GM19043 (cell line): ENCODE measurements at regions not wholly inside any gene's neighbourhood (a gene's known extent, or its start where the extent isn't known, plus 50 kb on each side); places are given as distances from the start of the nearest gene placed in this dataset.

Experiments used
- ATAC-seq: cut with Tn5 transposase; IDR thresholded peaks from one replicate; pipeline ENCODE4 v1.9.1; 2021; ENCODE audit warnings: low read depth; ENCODE audit not compliant: unreplicated experiment

DNA sequence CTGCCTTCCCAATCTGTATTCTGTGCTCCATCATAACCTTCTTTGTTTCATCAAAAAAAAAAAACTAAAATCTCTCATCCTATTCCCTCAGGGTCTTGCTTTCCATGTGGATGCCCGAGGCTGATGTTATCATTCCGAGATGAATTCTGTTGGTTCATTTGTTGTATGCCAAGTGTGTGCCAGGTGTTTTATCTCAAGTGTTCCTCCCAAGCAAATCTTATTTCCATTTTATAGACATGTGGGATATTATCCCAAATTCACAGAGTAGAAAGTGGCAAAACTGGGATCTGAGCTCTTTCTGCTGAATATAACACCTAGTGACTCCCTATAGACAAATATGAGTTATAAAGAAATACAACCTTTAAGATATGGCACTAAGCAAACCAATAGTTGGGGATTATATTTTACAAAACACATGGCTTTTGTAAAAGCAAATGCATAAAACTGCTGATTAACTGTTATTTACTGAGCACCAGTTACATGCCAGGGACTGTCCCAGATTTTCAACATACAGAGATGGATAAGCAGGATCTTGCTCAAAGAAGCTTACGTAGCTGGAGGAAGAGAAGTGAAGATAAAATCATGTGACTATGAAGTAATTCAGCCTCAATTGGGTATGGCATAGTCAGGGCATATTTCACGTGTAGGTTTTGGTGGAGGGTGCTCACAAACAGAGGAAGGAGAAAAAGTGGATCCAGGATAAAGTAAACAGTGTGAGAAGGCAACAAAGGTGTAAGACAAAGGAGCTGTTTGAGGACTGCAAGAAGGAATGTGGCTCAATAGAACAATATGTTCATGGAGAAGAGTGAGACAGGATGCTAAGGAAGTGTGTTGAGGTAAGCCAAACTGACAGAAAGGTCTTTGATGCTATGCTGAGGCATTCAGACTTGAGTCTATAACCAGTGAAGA, 143.3 kb upstream of the ADAMTSL1 start:
- no peak for ATAC-seq

DNA sequence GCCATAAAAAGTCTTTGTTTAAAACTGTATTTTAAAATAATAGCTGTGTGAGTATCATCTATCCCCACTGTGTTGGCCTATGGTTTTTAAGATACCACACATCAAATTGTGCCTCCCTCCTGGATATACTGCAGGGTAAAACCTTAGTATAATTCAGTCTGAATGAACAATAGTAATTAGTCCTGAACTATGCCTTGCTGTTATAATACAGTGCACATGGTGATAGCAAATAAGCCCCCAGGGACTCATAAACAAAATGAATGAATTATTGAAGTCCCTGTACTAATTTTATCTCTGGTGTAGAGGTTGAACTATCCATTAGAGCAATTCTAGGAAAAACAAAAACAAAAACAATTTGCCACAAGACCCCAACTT, 142.7 kb upstream of the ADAMTSL1 start:
- no peak for ATAC-seq

DNA sequence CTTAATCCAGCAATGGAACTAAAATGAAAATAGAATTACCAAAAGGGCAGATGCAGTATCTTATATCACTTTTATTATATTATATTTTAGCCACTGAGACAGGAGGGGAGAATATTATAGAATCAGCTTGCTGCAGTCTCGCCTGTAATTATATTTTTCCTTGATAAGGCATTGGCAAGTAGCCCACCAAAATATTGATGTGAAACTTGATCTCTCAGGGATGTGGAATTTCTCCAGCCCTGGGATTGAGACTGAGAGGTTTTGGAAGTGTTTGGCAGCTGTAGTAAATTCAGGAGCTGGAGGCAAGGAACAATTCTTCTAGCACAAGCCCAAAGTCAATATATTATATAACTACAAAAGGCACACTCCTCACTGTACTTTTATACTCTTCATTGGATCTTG, 142.1 kb upstream of the ADAMTSL1 start:
- no peak for ATAC-seq

DNA sequence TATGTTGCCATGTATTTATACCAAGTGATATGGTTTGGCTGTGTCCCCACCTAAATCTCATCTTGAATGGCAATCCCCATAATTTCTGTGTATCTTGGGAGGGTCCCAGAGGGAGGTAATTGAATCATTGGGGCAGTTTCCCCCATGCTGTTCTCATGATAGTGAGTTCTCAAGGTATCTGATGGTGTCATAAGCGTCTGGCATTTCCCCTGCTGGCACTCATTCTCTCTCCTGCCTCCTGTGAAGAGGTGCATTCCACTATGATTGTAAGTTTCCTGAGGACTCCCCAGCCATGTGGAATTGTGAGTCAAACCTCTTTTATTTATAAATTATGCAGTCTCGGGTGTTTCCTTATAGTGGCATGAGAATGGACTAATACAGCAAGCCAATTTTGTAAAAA, 140.8 kb upstream of the ADAMTSL1 start:
- no peak for ATAC-seq

DNA sequence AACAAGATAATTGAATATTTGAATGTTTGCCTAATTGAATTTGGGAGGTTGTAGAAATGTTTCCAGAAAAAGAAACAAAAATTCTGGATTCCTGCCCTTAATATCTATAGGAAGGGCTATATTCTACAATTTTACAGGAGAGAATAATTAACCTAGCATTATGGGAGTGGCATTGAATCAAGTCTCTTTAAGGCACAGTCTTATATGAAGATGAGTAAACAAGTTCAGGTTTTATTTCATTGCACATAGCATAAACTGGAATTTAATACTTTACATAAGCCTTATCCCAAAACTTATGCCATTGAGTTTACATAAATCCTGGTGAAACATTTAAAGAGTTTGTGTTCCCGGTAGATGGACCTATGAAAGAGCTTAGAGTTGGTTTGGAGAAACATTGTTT, 138.1 kb upstream of the ADAMTSL1 start:
- ATAC-seq = no peak

DNA sequence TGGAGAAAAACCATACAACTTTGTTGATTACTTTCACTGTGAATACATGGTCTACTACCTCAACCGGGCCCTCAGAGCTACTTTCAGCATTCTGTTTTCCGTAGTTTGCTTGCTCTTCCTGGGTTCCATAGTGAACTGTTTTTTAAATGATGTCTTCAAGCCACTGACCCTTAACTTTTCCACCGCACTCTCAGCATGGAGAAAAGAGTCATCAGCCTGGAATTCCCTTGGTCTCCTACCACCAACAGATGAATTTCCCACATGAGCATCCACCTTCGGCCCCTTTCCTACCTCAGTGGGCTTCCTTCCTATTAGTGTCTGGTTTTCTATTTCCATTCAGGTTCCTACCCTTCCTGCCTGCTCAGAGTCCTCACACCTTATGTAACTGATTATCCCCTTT, 135.9 kb upstream of the ADAMTSL1 start:
- ATAC-seq = no peak

DNA sequence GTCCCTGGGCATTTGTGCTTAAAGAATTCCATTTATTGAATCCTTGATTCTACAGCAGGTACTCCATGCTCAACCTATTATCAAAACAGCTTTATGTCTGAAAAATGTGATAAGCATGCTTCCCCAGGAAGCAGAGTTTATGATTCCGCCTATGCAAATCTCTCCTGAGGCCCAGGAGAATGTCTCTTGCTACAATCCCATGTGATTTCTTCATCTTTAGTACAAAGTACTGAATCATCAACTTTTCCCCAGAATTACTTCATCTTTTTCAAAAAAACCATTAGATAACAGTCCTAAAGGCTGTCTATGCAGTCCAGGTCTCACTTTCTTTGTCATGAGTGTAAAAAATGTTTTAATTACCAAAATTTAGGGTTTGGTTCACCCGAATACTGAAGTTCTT, 130.2 kb upstream of the ADAMTSL1 start:
- ATAC-seq = no peak

DNA sequence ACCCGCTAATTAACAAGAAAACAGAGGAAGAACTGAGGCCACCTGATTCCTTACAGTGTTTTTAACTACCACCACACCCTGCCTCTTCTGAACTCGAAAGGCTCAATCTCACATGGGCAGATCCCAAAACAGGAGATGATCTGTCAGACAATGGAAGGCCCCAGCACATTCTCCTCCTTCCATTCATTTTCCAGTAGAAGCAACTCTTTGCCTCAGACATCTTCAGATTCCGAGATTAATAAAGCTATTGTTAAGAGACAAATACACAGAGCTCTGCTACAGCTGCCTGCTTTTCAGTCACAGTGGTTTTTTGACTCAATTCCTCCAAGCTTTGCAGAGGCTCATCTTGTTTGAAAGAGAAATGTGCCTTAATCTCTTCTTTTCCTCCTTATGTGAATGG, 127.2 kb upstream of the ADAMTSL1 start:
- ATAC-seq = no peak

DNA sequence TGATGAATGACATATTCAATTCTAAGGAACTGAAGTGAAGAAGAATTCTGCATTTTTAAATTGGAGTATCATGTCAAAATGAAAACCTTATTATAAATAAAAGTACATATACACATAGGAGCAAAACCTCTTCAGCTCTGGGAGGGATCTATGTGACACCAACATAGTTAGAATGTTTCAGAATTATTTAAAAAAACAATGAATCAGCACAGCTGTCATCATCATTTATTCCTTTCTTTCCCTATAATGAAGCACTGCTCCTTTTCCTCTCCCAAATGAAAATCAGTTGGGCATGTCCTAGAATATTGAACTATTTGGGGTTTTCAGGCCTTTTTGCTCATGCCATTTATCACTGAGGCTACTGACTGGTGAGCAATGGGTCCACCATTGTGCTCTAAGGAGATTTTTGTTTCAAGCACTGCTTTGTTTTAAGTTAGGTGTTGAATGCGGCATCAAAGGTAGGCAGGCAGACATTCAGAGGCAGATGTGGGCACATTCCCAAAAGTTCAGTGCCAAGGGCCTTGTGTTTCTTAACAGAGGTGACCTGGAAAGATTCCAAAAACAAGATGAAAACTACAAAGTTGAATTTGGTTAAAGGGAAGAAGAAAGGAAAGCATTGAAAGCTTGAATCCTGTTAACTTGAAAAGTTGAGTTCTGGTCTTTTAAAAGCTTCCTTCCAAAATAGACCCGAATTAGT, 126.4 kb upstream of the ADAMTSL1 start:
- no peak for ATAC-seq

DNA sequence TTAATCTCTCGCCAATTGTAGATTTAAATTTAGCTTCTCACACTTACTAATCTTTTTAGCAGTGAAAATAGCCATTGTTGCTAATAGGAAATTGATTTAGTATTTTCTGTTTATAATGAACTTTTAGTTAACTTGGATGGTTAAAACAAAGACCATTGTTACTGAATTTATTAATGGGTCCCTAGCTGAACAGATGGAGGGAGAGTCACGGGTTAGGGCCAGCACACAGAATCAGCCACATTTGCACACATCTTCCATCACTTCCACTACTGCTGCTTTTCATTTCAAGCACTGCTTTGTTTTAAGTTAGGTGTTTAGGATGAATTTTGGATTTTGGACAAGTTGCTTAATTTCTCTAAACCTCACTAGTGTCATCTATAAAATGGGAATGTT, 125.9 kb upstream of the ADAMTSL1 start:
- no peak for ATAC-seq

DNA sequence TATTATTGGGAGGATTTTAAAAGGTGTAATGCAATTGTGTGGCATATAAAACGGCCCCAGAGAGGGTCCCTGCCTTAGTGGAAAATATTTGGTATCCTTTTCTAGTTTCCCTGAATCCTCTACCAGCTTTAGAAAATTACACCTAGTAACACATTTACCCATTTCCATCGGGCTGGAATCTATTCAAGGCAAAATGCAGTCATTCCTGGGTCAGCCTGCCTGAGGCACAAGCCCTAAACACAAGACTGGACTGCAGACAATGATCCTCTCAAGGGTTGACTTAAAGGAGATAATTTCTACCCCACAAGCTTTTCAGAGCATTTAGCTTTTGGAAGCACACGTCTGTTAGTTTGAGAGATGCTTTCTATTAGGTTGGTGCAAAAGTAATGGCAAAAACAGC, 124.4 kb upstream of the ADAMTSL1 start:
- no peak for ATAC-seq

DNA sequence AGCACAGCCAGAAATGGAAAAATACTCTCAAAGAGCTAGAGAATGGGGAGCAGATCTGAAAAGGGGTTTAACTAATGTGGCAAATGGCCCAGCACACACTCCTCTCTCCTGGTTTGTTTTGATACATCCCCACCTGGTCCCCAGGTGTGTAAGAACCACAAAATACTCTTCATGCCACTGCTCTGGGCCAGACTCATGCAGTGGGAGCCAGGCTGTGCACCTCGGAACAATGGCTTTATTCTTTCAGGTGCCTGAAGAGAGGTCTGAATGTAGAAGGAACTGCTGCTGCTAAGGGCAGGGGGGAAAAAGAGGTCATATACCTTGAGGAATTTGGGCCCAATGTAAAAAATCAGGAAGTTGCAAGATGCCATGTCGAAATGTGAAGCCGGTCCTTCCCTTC, 123.9 kb upstream of the ADAMTSL1 start:
- no peak for ATAC-seq

DNA sequence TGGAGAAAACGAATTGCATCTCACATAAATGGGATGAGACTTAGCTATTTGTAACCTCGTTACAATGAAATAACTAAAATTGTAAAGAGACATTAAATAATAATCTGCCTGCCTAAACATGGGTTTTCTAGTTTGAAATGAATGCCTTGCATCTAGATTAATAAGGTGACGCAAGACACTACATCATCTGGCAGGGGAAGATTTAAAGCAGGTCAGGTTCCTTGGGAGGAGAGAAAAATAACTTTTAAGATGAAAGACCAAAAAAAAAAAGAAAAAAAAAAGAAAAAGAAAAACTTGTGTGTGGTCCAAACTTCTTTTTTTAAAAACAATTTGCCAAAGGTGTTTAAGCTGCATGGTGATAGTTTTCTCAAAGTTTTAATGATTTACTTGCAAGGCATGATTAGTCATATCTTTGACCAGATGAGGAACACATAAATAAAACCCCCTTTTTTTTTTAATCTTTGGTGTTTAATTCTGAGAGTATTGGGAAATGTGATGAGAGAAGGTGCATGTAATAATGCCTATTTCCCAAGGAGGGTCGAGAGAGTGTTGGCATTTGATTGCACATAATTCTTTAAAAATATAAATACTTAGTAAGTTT, 122.9 kb upstream of the ADAMTSL1 start:
- no peak for ATAC-seq

DNA sequence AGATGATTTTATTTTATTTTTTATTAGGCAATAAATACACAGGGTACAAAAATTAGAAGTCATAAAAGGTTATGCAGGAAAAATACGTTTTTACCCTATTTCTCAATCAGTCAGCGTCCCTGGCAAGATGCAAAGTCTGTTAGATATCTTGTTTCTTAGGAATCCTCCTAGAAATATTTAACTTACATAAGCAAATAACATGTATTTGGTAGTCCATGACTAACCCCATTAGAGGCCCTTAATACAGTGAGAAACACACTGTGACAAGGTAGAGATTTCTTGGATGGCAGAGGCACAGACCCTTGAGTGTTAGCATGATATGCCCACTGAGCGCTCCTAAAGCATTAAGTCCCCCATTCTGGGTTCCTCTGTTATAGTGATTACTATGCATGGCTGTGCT, 121.2 kb upstream of the ADAMTSL1 start:
- ATAC-seq = no peak

DNA sequence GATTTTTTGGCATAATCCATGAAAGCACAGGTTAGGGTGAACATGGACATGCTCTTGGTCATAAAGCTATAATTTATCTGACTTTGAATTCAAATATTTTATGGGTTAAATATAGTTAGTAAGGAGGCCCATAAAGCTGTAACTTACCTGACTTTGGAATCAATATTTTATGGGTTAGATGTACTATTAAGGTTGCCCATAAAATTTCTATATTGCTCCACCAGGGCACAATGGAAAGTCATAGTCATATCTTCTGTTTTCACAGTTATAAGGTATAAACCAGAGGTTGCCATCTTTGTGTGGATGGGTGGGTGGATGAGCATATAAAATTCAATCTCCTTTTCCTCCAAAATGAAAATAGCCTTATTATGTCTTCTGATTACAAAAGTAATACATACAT, 120.5 kb upstream of the ADAMTSL1 start:
- no peak for ATAC-seq

DNA sequence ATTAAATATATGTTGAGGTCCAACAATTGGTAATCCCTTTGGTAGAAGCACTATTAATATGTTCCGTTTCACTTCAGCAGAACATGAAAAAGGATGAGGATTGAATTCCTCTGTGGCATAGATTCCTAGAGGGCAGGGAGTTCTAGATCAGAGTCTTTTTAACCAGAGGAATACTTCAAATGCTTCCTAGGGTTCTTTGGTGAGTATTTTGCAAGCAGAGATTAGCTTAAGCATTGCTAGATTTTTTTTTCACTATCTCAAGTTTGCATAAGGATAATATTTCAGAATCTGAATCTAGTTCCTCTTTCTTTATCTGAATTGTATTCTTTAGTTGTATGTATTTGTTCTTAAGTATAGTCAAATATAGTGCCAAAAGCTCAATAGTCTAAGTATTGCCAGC, 116.6 kb upstream of the ADAMTSL1 start:
- no peak for ATAC-seq

DNA sequence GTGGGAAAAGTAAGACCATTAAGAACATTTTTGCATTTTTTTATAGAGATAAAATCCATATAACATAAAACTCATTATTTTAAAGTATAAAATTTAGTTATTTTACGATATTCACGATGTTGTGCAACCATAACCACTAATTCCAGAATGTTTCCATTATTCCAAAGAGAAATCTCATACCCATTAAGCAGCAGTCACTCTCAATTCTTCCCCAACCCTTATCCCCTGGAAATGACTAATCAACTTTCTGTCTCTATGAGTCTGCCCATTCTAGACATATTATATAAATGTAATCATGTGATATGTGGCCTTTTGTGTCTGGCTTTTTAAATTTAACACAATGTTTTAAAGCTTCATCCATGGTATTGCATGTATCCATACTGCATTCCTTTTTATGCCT, 115.6 kb upstream of the ADAMTSL1 start:
- no peak for ATAC-seq

DNA sequence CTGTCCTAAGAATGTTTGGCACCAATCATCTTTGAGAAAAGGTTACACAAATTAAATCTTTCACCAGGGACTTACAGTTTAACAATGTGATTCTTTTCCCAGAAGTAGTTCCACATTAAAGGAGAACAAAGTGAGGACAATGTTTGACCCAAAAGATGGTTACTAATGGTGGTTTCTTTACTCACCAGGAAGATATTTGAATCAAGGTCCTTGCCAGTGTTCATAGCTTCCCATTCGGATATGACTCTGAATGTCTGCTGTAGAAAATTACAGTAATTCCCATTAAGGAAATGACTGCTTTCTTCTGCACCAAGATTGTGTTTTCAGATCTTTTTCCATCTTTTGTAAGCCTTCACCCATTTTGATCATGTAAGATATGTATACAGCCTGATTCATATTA, 114.6 kb upstream of the ADAMTSL1 start:
- ATAC-seq = no peak

DNA sequence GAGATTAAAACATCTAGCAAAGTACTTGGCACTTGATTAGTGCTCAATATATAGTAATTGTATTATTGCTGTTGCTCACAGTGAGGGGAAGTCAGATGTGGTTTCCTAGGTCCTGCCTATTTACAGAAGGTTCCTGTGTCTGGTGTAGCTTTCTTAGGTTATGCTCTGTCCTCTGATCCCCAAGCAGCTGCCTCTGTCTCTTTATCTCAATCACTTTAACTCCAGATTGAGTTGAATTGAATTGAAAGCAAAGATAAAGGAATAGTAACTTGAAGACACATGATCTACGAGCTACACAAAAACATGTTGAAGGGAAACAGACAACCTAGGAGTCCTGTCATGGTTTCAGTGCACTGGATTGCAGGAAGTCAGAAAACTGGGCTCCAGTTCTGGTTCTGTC, 113.9 kb upstream of the ADAMTSL1 start:
- no peak for ATAC-seq

DNA sequence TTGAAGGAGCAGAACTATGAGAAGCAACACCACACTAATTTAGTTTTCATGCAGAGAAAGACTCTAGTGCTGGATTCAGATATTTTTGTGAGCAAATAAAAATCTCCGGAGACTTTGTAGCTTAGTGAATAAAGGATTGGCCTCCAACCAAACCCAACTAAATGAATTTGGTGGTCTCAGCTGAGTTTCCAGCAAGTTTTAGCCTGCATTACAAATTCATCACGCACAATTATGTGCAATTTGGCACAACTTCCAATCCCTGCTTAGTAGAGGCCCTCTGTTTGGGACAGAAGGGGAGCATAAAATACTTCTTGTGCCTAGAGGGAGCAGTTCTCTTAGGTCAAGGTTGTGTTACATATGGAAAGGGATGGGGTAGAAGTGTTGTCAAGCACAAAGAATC, 112.3 kb upstream of the ADAMTSL1 start:
- ATAC-seq = no peak

DNA sequence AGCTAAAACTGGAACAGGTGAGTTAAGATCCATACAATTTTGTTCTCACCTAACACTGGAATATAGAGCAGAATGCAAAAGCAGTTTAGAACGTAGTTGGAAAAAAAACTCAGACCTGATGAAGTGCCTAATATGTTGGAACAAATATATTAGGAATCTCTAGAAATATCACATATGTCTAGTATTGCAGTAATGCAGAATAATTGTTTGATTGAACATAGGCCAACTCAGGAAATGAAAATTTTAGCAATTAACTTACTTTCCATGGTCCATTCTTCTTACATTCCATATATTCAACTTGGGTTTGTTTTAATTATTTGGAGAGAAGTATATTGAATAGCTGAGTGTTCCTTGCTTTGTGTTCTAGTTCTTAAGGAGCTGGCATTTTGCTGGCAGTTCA, 111.8 kb upstream of the ADAMTSL1 start:
- ATAC-seq = no peak
